ENCODE measurements at regions not wholly inside any gene's neighbourhood (a gene's known extent, or its start where the extent isn't known, plus 50 kb on each side); places are given as distances from the start of the nearest gene placed in this dataset.

DNA sequence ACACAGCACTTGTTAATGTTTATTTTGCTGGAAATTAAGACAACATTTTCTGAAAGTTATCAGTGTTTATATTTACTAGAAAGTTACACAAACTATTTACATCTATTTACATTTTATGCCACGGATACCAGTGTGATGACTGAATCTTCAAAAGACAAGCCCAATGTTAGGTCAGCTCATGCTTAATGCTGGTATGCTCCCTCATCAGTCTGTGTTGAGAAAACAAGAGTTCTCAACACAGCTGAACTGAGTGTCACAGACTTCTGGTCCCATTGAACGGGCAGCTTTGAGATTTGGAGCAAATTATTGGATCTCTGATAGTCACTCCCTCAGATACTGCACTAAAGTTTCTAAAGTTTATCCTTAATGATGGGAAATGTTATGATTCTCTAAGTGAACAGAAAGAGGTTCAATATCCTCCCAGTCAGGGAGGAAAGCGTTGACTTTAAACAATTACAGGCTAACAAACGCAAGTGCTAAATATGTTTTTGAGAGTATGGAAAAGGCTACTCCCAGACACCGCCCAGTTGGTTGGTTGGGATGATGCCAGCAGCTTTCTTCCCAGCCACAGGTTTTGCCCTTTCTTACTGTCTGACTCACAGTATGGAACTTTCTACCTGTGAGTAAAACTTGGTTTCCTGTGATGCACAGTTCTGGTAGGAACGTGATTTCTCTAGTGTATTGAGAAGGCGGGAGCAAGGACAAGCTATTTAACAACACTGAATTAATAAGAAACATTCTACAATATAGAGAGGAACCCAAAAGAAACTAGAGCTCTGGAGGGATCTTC lies 1293.6 kb upstream of the TENM3 start:
- no peak overlapping the region for H3K4me3 ChIP-seq (replicated peaks in 1 of 2; ENCODE audit: low read depth in 1 of 2, low read length in 2 of 2)
- ATAC-seq (peak; percentile 44; the same call in 1 of the 2 replicates), DNase-seq (ENCODE audit: low read depth, low spot score) (no peak)
- no peaks in the 10 kb centered on the region for H3K36me3 ChIP-seq (ENCODE audit: control insufficient read depth in 1 of 2, insufficient read depth in 2 of 2, low read length in 2 of 2)
- TF ChIP-seq SRF (IDR thresholded peaks at IDR 0.05; ENCODE audit: low read depth): no peak
- no peak for TF ChIP-seq CBX3 (IDR thresholded peaks at IDR 0.05; ENCODE audit: low read depth)
- TF ChIP-seq ZNF274 (IDR thresholded peaks at IDR 0.05; ENCODE audit: low read depth, low read length): no peak
- TF ChIP-seq RAD21 (IDR thresholded peaks at IDR 0.05; ENCODE audit: low read depth): no peak
- TF ChIP-seq EZH2phosphoT487 (IDR thresholded peaks at IDR 0.05; ENCODE audit: borderline replicate concordance): no peak
- no peak for TF ChIP-seq POLR2AphosphoS5 (IDR thresholded peaks at IDR 0.05; ENCODE audit: low read depth, low read length)
- TF ChIP-seq SIN3A (IDR thresholded peaks at IDR 0.05; ENCODE audit: low read depth): no peak
- TF ChIP-seq EZH2 (IDR thresholded peaks at IDR 0.05): no peak
- TF ChIP-seq, protein P1, sequence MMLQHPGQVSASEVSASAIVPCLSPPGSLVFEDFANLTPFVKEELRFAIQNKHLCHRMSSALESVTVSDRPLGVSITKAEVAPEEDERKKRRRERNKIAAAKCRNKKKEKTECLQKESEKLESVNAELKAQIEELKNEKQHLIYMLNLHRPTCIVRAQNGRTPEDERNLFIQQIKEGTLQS (IDR thresholded peaks at IDR 0.05): no peak
- TF ChIP-seq YY1 (IDR thresholded peaks at IDR 0.05; ENCODE audit: extremely low read depth, insufficient replicate concordance, low read depth, low read length): no peak
- no peak for TF ChIP-seq FOSL1 (IDR thresholded peaks at IDR 0.05; ENCODE audit: low read depth)
- TF ChIP-seq MAX (IDR thresholded peaks at IDR 0.05): no peak
- TF ChIP-seq CEBPB (IDR thresholded peaks at IDR 0.05; ENCODE audit: low read depth): no peak
- TF ChIP-seq TCF7L2 (IDR thresholded peaks at IDR 0.05; ENCODE audit: borderline replicate concordance, extremely low read depth, insufficient read depth, insufficient read length): no peak
- TF ChIP-seq, protein P2, sequence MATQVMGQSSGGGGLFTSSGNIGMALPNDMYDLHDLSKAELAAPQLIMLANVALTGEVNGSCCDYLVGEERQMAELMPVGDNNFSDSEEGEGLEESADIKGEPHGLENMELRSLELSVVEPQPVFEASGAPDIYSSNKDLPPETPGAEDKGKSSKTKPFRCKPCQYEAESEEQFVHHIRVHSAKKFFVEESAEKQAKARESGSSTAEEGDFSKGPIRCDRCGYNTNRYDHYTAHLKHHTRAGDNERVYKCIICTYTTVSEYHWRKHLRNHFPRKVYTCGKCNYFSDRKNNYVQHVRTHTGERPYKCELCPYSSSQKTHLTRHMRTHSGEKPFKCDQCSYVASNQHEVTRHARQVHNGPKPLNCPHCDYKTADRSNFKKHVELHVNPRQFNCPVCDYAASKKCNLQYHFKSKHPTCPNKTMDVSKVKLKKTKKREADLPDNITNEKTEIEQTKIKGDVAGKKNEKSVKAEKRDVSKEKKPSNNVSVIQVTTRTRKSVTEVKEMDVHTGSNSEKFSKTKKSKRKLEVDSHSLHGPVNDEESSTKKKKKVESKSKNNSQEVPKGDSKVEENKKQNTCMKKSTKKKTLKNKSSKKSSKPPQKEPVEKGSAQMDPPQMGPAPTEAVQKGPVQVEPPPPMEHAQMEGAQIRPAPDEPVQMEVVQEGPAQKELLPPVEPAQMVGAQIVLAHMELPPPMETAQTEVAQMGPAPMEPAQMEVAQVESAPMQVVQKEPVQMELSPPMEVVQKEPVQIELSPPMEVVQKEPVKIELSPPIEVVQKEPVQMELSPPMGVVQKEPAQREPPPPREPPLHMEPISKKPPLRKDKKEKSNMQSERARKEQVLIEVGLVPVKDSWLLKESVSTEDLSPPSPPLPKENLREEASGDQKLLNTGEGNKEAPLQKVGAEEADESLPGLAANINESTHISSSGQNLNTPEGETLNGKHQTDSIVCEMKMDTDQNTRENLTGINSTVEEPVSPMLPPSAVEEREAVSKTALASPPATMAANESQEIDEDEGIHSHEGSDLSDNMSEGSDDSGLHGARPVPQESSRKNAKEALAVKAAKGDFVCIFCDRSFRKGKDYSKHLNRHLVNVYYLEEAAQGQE (IDR thresholded peaks at IDR 0.05; ENCODE audit: low read depth): no peak
- no peak for TF ChIP-seq POLR2A (IDR thresholded peaks at IDR 0.05; ENCODE audit: borderline replicate concordance, extremely low read depth, insufficient read depth, insufficient read length)
- no peak for TF ChIP-seq ZBTB33 (IDR thresholded peaks at IDR 0.05; ENCODE audit: extremely low read depth, insufficient replicate concordance, low read length)
- H3K27me3 ChIP-seq (ENCODE audit: insufficient read depth, low read length): no peaks in the 10 kb centered on the region
- no peaks in the 10 kb centered on the region for H3K9me2 ChIP-seq (ENCODE audit: insufficient read depth)
- no peaks in the 10 kb centered on the region for H3K9me3 ChIP-seq (ENCODE audit: control insufficient read depth in 1 of 2, insufficient read depth in 1 of 2, low read depth in 1 of 2, low read length in 2 of 2)
- POLR2A ChIA-PET: no interaction called here
- H3K27ac ChIP-seq (ENCODE audit: low read depth, low read length): no peak overlapping the region
- RAD21 ChIA-PET (ENCODE audit: low non-redundant PET in 1 of 2, low total read pairs in 2 of 2, uncharacterized antibody in 2 of 2, unreplicated experiment in 2 of 2): no interaction called here
- H3K4me2 ChIP-seq (ENCODE audit: low read length): peak overlapping the region; percentile 24
- H3K4me1 ChIP-seq (ENCODE audit: control insufficient read depth in 1 of 2, insufficient read depth in 2 of 2, low read length in 2 of 2): peaks cover 0 to 13% of the 10 kb centered on the region in 2 experiments; a peak in 2 of 4 replicates
- BruUV-seq (replicated peaks): no TSS peak
- intact Hi-C loops (cut with micrococcal nuclease): no loop called here
- no peak overlapping the region for H3K9ac ChIP-seq (ENCODE audit: low read length)
- H3K79me2 ChIP-seq (ENCODE audit: insufficient read depth, low read length): no peaks in the 10 kb centered on the region
- CTCF ChIA-PET: no interaction called here
- no peaks in the 10 kb centered on the region for H4K20me1 ChIP-seq (ENCODE audit: insufficient read depth)
- peak overlapping the region; percentile 75 for H2AFZ ChIP-seq (ENCODE audit: low read depth, low read length, poor library complexity, severe bottlenecking)

Measured in HCT116 (cell line).